ENCODE measurements at regions not wholly inside any gene's neighbourhood (a gene's known extent, or its start where the extent isn't known, plus 50 kb on each side); places are given as distances from the start of the nearest gene placed in this dataset.

- TF ChIP-seq POLR2A (IDR thresholded peaks at IDR 0.05) (no peak), POLR2AphosphoS5 (IDR thresholded peaks at IDR 0.05) (no peak), CTCF (IDR thresholded peaks at IDR 0.05) (no peak), EP300 (IDR thresholded peaks at IDR 0.05) (no peak)
- no peak overlapping the region for H3K4me3 ChIP-seq
- no peaks in the 10 kb centered on the region for H3K4me1 ChIP-seq
- no peaks in the 10 kb centered on the region for H3K36me3 ChIP-seq
- no peaks in the 10 kb centered on the region for H3K27me3 ChIP-seq
- no peak overlapping the region for H3K27ac ChIP-seq
- 84 to 90% methylated on average over 3 of the region's 4 CpGs for WGBS, 2 donors (ENCODE audit: low coverage in 1 of 2)
- no peak for ATAC-seq
- no peaks in the 10 kb centered on the region for H3K9me3 ChIP-seq
Observed at GRCh38 chr5:69001627-69002026, 92.2 kb upstream of the SLC30A5 start.

GRCh38 chr5:69004127-69004526 is 89.7 kb upstream of the SLC30A5 start:
- ATAC-seq: no peak
- Histone ChIP-seq H3K9me3 (no peaks in the 10 kb centered on the region), H3K36me3 (no peaks in the 10 kb centered on the region), H3K4me1 (no peaks in the 10 kb centered on the region), H3K27me3 (no peaks in the 10 kb centered on the region), H3K27ac (no peak overlapping the region), H3K4me3 (no peak overlapping the region)
- WGBS, 2 donors (ENCODE audit: low coverage in 1 of 2): 74 to 79% methylated on average over 3 of the region's 3 CpGs
- TF ChIP-seq POLR2AphosphoS5 (IDR thresholded peaks at IDR 0.05) (no peak), POLR2A (IDR thresholded peaks at IDR 0.05) (no peak), EP300 (IDR thresholded peaks at IDR 0.05) (no peak), CTCF (IDR thresholded peaks at IDR 0.05) (no peak)

- WGBS, 2 donors (ENCODE audit: low coverage in 1 of 2): 62 to 100% methylated on average over 1 to 3 of the region's 3 CpGs
- Histone ChIP-seq H3K36me3 (no peaks in the 10 kb centered on the region), H3K27ac (no peak overlapping the region), H3K4me3 (no peak overlapping the region), H3K27me3 (no peaks in the 10 kb centered on the region), H3K9me3 (no peaks in the 10 kb centered on the region), H3K4me1 (no peaks in the 10 kb centered on the region)
- TF ChIP-seq POLR2AphosphoS5 (IDR thresholded peaks at IDR 0.05): no peak
- TF ChIP-seq CTCF (IDR thresholded peaks at IDR 0.05): no peak
- TF ChIP-seq POLR2A (IDR thresholded peaks at IDR 0.05): no peak
- no peak for TF ChIP-seq EP300 (IDR thresholded peaks at IDR 0.05)
- ATAC-seq: no peak
Observed at GRCh38 chr5:69004676-69005075, 89.1 kb upstream of the SLC30A5 start.

- H3K4me3 ChIP-seq: no peak overlapping the region
- H3K9me3 ChIP-seq: no peaks in the 10 kb centered on the region
- no peaks in the 10 kb centered on the region for H3K4me1 ChIP-seq
- H3K27me3 ChIP-seq: no peaks in the 10 kb centered on the region
- no peak for ATAC-seq
- 86 to 100% methylated on average over 1 to 2 of the region's 2 CpGs for WGBS, 2 donors (ENCODE audit: low coverage in 1 of 2)
- no peak overlapping the region for H3K27ac ChIP-seq
- H3K36me3 ChIP-seq: no peaks in the 10 kb centered on the region
- no peak for TF ChIP-seq POLR2AphosphoS5 (IDR thresholded peaks at IDR 0.05)
- TF ChIP-seq EP300 (IDR thresholded peaks at IDR 0.05): no peak
- no peak for TF ChIP-seq POLR2A (IDR thresholded peaks at IDR 0.05)
- no peak for TF ChIP-seq CTCF (IDR thresholded peaks at IDR 0.05)
Observed at GRCh38 chr5:69006030-69006429, 87.8 kb upstream of the SLC30A5 start.

- no peak for ATAC-seq
- H3K4me1 ChIP-seq: no peaks in the 10 kb centered on the region
- H3K9me3 ChIP-seq: no peaks in the 10 kb centered on the region
- WGBS, 2 donors (ENCODE audit: low coverage in 1 of 2): 28 to 29% methylated on average over 3 to 4 of the region's 4 CpGs
- H3K36me3 ChIP-seq: no peaks in the 10 kb centered on the region
- no peak for TF ChIP-seq POLR2A (IDR thresholded peaks at IDR 0.05)
- TF ChIP-seq CTCF (IDR thresholded peaks at IDR 0.05): no peak
- TF ChIP-seq EP300 (IDR thresholded peaks at IDR 0.05): no peak
- TF ChIP-seq POLR2AphosphoS5 (IDR thresholded peaks at IDR 0.05): no peak
- no peaks in the 10 kb centered on the region for H3K27me3 ChIP-seq
- no peak overlapping the region for H3K27ac ChIP-seq
- no peak overlapping the region for H3K4me3 ChIP-seq
Observed at GRCh38 chr5:69007163-69007562, 86.7 kb upstream of the SLC30A5 start.

Measured in gastroesophageal sphincter (tissue), 4 donors.